K562 (cell line): ENCODE measurements at regions not wholly inside any gene's neighbourhood (a gene's known extent, or its start where the extent isn't known, plus 50 kb on each side); places are given as distances from the start of the nearest gene placed in this dataset.

Experiments
- BCOR ChIP-seq: fragments of 450-650 bp; IDR thresholded peaks from 2 replicates; pipeline ENCODE4 v1.6.1; 2016
- CHD2 ChIP-seq: IDR thresholded peaks from 2 replicates; pipeline ENCODE4 v1.6.1; 2011; ENCODE audit warnings: low read depth, low read length
- CREB1 ChIP-seq, 2 experiments: sonication (generic) in 1 of 2; formaldehyde crosslinking in 1 of 2; IDR thresholded peaks; 2 replicates each; pipeline versions ENCODE4 v1.6.1 to v1.8.0; 2012 to 2022; ENCODE audit warnings: inconsistent platforms in 1 of 2, mild to moderate bottlenecking in 1 of 2, missing genetic modification reagents in 1 of 2, moderate library complexity in 1 of 2
- EWSR1 ChIP-seq: fragments of 450-650 bp; IDR thresholded peaks from 2 replicates; pipeline ENCODE4 v1.6.1; 2018; ENCODE audit warnings: borderline replicate concordance, mild to moderate bottlenecking, low read depth, moderate library complexity; ENCODE audit not compliant: partially characterized antibody
- GTF2A2 ChIP-seq: IDR thresholded peaks from 2 replicates; pipeline ENCODE4 v1.6.1; 2016; ENCODE audit warnings: mild to moderate bottlenecking, missing genetic modification characterization, missing compliant biosample characterization
- KLF13 ChIP-seq: fragments of 450-650 bp; IDR thresholded peaks from 2 replicates; pipeline ENCODE4 v1.6.1; 2016; ENCODE audit warnings: missing genetic modification characterization, low read depth, mild to moderate bottlenecking, missing compliant biosample characterization, moderate library complexity, borderline replicate concordance
- NFIC ChIP-seq: fragments of 450-650 bp; IDR thresholded peaks from 2 replicates; pipeline ENCODE4 v1.6.1; 2017; ENCODE audit warnings: mild to moderate bottlenecking, inconsistent platforms
- RFX5 ChIP-seq: IDR thresholded peaks from 2 replicates; pipeline ENCODE4 v1.6.1; 2011; ENCODE audit warnings: low read depth, mild to moderate bottlenecking, improper control_type of control experiment, low read length
- SMARCB1 ChIP-seq: IDR thresholded peaks from 2 replicates; pipeline ENCODE4 v1.6.1; 2011; ENCODE audit warnings: improper control_type of control experiment, low read depth; ENCODE audit not compliant: insufficient read length
- TF ChIP-seq, protein P1 (sequence below), 2 experiments: fragments of 450-650 bp; formaldehyde crosslinking in 1 of 2; IDR thresholded peaks; 2 replicates each; pipeline versions ENCODE4 v1.4.0 to v1.6.1; 2014 to 2020; ENCODE audit warnings: mild to moderate bottlenecking in 2 of 2, borderline replicate concordance in 1 of 2, low read depth in 1 of 2
- TF ChIP-seq, protein P2 (sequence below): sonication (generic); formaldehyde crosslinking; IDR thresholded peaks from 2 replicates; pipeline ENCODE4 v1.8.1; 2023; ENCODE audit warnings: mild to moderate bottlenecking, missing genetic modification reagents

DNA sequence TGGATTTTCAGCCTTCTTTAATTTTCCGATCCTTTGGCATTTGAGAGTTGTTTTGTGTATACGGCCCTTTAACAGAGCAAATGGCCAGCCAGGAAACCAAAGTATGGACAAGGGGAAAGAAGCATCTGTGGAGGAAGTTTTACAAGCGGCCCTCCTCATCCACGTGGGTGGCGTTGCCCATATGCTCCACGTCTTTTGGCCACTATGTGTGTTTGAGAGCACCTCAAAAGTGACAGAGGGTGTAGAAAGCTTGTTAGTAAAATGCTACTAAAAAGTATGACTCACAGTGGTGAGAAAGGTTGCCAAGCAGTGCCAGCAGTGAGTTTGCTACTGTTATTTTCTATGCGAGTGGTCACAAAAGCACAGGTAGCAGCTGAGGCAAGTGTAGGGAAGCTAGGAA is 451.8 kb upstream of the NPAP1 start:
- TF ChIP-seq KLF13 (tag) = no peak
- TF ChIP-seq, protein P1, sequence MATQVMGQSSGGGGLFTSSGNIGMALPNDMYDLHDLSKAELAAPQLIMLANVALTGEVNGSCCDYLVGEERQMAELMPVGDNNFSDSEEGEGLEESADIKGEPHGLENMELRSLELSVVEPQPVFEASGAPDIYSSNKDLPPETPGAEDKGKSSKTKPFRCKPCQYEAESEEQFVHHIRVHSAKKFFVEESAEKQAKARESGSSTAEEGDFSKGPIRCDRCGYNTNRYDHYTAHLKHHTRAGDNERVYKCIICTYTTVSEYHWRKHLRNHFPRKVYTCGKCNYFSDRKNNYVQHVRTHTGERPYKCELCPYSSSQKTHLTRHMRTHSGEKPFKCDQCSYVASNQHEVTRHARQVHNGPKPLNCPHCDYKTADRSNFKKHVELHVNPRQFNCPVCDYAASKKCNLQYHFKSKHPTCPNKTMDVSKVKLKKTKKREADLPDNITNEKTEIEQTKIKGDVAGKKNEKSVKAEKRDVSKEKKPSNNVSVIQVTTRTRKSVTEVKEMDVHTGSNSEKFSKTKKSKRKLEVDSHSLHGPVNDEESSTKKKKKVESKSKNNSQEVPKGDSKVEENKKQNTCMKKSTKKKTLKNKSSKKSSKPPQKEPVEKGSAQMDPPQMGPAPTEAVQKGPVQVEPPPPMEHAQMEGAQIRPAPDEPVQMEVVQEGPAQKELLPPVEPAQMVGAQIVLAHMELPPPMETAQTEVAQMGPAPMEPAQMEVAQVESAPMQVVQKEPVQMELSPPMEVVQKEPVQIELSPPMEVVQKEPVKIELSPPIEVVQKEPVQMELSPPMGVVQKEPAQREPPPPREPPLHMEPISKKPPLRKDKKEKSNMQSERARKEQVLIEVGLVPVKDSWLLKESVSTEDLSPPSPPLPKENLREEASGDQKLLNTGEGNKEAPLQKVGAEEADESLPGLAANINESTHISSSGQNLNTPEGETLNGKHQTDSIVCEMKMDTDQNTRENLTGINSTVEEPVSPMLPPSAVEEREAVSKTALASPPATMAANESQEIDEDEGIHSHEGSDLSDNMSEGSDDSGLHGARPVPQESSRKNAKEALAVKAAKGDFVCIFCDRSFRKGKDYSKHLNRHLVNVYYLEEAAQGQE (IDR thresholded peaks at IDR 0.05; ENCODE audit: borderline replicate concordance) = no peak
- TF ChIP-seq, protein P1 (CRISPR knock-in tag; IDR thresholded peaks at IDR 0.05; ENCODE audit: low read depth) = no peak
- TF ChIP-seq CHD2 = no peak
- no peak for TF ChIP-seq NFIC
- no peak for TF ChIP-seq GTF2A2 (tag)
- no peak for TF ChIP-seq CREB1 (IDR thresholded peaks at IDR 0.05)
- TF ChIP-seq CREB1 (CRISPR knock-in tag; IDR thresholded peaks at IDR 0.05) = no peak
- TF ChIP-seq EWSR1 = no peak
- TF ChIP-seq, protein P2, sequence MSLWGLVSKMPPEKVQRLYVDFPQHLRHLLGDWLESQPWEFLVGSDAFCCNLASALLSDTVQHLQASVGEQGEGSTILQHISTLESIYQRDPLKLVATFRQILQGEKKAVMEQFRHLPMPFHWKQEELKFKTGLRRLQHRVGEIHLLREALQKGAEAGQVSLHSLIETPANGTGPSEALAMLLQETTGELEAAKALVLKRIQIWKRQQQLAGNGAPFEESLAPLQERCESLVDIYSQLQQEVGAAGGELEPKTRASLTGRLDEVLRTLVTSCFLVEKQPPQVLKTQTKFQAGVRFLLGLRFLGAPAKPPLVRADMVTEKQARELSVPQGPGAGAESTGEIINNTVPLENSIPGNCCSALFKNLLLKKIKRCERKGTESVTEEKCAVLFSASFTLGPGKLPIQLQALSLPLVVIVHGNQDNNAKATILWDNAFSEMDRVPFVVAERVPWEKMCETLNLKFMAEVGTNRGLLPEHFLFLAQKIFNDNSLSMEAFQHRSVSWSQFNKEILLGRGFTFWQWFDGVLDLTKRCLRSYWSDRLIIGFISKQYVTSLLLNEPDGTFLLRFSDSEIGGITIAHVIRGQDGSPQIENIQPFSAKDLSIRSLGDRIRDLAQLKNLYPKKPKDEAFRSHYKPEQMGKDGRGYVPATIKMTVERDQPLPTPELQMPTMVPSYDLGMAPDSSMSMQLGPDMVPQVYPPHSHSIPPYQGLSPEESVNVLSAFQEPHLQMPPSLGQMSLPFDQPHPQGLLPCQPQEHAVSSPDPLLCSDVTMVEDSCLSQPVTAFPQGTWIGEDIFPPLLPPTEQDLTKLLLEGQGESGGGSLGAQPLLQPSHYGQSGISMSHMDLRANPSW = no peak
- TF ChIP-seq SMARCB1 = no peak
- TF ChIP-seq RFX5 = no peak
- TF ChIP-seq BCOR = no peak
